ENCODE measurements at regions not wholly inside any gene's neighbourhood (a gene's known extent, or its start where the extent isn't known, plus 50 kb on each side); places are given as distances from the start of the nearest gene placed in this dataset.
"Not testable (repeated sequence)": the region's sequence is repeated elsewhere in the genome, so short reads cannot be mapped to it uniquely, and the experiment has no call there.

DNA sequence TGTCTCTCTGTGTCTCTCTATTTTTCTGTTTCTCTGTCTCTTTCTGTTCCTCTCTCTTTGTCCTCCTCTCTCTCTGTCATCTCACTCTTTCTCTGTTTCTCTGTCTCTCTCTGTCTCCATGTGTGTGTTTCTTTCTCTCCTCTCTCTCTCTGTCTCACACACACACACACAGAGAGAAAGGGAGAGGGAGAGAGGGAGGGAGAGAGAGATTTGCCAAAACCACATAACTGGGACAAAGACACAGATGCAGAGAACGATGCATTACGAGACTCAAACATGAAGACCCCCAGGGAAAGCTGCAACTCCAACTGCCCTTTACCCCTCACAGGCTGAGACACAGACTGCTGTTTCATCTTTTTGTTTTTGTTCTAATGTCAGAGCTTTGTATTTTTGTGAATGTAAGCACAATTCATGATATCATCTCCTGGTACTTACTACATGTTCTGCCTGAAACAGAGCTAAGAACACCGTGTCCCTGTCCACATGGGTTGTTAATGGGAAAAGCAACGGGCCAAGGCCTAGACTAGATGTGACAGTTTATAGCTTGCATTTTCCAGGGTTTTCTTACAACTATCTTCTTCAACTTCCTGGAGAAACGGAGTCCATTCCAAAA, 177.1 kb upstream of the ARID1B start:
- no peak for DNase-seq

DNA sequence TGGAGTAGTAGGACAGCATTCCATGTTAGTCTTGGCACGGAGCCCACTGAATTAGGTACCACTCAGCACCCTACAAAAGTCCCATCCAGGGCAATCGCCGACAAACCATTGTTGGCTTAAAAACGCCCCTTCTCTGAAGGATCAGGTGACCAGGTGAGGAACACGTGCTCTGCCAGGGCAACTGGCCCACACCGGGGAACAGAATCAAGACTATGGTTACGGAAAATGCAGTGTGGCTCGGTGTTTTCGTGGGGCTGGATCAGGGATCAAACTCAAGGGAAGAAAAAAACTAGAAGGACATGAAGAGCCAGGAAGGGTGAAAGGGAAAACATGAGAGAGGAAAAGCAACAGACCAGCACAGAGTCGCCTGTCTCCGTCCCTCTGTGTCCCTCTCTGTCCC, 177.8 kb upstream of the ARID1B start:
- no peak for DNase-seq

DNA sequence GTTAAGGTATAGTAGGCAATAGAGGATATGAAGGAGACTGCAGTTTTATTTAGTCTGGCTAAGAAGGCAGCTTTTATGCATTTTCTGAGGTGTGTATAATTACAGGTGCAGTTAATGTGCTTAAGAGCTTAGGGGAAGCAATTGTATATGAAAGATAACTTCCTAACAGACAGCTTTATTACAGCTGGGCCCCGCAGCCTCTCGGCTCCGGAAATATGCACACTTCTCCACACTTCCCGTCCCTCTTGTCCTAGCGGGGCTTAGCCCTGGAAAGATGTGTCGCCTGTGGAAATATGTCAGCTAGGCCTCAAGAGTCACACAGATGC, 178.4 kb upstream of the ARID1B start:
- no peak for DNase-seq

DNA sequence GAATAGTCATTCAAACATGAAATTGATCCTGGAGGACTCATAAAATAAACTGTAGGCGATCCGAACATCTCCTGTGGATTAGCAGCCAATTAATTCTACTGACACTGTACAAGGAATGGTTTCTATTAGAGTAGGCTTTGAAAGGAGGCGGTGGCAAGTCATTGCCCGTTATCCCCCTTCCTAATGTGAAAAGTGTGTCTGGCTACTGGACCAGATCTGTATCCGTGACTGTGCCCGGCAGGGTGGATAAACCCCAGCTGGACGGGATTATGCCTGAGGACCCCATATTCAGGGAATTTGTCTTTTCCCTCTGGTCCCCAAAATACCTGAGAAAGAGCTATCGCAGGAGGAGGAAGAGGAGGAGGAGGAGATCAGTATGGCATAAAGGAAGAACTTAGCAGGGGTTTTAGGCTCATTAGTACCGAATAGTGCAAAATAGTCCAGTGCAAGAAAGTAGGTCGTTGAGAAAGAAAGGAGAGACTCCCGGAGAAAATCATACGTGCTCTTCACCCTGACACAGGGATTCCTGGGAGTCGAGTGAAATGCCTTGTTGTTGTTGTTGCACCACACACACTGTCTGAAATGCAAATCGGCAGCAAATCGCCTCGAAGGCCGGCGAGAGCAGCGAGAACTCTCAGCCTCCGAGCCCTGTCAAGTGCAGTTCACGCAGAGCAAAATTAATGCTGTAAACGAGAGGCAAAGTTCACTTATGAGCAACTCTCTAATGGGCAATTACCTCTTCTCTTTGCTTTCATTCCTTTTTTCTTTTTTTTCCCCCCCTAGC, 178.9 kb upstream of the ARID1B start:
- DNase-seq, result no peak

DNA sequence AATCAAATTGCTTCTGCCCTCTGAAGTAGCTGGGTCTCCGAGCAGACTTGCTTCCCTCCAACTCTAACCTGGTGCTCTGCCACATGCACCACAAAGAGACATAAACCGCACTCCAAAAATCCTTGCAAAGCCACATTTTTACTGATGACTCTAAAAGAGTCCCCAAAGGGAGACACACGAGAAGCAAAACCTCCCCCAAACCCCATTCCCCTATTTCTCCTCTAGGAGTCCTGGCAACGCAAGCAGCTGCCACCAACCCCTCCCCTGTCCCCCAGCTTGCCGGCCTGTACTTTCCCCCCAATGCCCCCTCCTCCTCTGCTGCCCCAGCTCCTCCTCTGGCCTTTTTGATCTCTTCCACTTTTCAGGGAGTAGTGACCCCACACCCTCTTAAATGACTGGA, 180.1 kb upstream of the ARID1B start:
- no peak for DNase-seq

DNA sequence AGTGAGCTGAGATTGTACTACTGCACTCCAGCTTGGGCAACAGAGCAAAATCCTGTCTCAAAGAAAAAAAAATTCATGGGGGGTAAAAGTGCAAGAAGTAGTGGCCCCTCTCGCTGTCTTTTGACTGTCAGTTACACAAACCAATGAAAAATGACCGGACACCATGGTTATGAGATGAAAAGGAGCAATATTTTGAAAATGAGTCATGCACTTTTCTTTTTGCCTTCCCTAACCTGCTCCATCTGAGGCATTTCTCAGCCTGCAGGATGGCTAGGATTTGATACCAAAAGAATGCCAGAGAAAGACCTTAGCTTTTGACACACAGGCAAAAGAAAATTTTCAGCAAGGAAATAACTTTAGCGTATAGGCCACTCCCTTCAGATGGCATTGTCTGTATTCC, 181.7 kb upstream of the ARID1B start:
- DNase-seq, result no peak

DNA sequence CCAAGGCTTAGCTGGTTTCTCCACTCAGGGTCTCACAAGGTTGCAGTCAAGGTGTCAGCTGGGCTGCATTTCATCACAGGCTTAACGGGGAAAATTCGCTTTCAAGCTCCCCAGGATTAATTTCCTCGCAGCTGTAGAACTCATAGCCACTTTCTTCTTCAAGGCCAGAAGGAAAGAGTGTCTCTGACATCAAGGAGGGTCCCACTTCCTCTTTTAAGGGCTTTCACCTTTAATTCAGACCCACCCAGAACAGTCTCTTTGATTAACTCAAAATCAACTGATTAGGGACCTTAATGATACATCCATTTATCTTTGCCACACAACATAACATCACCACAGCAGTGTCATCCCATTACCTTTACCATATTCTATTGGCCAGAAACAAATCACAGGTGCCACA, 183.3 kb upstream of the ARID1B start:
- DNase-seq, result no peak

DNA sequence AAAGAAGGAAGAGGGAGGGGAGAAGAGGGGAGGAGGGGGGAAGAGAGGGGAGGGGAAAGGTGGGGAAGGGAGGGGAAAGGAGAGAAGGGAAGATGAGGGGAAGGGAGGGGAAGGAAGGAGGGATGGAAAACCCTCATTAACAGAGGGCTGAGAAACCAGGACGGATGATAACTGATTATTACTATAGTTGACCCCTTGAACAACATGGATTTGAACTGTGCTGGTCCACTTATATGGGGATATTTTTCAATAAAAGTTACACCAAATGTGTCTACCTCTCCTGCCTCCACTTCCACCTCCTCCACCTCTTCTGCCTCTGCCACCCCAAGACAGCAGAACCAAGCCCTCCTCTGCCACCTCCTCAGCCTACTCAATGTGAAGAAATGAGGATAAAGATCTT, 184.1 kb upstream of the ARID1B start:
- no peak for DNase-seq

DNA sequence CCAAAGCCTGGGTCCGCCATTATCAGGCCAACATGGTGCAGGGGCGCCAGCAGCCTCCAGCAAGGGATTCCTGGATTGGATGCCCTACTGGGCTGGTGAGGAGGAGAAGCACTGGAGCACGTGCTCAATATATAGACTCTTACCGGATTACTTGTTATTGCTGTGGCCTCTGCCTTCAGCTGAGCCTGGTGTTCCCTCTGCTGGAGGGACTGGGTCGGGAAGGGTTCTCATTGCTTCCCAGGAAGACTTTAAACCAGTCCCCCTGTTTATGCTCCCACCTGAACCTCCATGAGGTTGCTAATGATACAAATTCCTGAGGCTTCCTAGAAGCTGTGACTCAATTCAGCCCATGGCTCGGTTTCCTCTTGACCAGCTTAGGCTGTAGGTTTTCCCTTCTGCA, 186.7 kb upstream of the ARID1B start:
- no peak for DNase-seq

DNA sequence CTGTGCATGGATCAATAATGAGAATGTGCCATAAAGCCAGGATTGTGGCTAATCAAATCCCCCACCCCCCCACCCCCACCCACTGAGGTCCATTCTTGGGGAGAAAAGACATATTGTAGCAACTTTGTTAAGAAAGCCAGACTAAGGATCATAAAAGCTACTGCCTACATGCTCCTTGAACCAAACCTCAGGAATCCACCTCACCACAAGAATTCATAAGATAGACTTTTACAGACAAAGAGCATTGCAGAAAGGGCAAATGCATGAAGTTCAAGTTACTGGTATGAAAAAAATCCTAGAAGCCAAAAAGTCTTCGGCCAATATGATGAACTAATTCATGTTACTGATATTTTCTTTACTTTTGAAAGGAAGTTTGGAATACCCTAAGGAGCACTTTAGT, 187.9 kb upstream of the ARID1B start:
- no peak for DNase-seq

DNA sequence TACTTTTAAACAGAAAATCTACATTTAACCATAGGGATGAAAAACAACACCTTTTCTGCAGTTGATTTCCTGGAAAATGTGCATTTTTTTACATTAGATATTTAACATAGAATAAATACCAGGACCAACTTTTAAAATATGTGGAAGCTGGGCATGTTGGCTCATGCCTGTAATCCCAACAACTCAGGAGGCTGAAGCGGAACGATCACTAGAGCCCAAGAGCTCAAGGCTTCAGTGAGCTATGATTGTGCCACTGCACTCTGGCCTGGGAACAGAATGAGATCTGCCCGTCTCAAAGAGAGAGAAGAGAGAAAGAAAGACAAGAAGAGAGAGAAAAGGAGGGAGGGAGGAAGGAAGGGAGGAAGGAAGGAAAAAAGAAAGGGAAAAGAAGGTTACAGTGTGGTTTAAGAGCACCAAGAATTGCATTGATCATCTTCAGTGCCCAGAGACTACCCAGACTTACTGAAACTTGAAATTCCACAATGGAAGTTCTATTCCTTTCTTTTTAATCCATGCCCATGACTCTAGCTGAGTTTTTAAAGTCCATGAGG, 189.4 kb upstream of the ARID1B start:
- DNase-seq, result no peak

DNA sequence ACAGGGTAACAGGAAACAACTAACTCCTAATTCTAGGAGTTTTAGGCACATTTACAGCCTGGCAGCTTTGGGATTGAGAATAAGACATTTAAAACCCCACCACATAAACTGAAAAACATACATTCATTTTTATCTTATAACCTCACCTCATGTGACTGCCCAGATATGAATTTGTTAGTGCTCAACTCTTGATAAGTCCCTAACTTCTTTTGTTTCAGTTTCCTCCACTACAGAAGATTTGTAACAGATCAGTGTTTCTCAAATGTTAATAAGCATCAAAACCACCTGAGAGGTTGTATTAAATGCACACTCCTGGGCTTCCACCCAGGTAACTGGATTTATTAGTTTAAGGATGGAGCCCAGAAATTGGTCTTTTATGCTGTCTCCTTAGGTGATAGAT, 190.1 kb upstream of the ARID1B start:
- DNase-seq, result no peak

DNA sequence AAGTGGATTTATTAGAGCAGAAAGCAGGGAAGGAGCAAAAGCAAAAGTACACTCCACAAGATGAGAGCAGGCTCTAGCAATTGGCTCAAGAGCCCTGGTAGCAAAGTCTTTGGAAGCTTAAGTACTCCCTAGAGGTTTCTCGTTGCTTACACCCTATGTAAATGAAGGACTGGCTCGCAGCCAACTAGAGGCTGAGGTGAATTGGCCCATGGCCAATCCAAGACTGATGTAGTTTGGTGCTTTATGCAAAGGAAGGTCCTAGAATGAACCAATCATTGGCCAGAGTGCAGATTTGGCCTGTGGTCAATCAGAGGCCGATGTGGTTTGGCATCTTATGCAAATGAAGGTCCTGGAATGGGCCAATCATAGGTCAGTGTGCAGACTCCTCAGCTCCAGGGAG, 191.3 kb upstream of the ARID1B start:
- no peak for DNase-seq

DNA sequence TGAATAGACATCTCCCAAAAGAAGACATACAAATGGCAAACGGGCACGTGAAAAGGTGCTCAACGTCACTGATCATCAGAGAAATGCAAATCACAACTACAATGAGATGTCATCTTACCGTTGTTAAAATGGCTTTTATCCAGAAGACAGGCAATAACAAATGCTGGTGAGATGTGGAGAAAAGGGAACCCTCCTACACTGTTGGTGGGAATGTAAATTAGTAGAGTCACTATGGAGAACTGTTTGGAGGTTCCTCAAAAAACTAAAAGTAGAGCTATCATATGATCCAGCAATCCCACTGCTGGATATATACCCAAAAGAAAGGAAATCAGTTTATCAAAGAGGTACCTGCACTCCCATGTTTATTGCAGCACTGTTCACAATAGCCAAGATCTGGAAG, 193.1 kb upstream of the ARID1B start:
- not testable (repeated sequence) for DNase-seq

DNA sequence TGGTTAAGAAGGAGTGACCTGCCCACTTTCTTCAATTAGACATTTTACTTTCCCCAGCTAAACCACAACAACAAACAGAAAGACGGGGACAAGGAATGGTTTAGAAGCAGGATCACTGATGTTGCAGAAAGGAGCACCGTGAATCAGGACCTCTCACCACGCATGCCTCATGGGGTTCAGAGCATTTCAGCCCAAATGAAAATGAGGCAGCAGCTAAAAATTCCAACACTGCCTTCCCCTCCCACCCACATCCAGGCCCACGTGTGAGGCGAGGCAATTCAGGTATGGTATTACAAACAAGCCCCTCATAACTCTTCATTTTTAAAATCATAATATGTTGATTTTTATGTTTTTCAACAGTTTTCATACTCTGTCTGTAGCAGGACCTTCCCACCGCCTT, 194.1 kb upstream of the ARID1B start:
- no peak for DNase-seq

DNA sequence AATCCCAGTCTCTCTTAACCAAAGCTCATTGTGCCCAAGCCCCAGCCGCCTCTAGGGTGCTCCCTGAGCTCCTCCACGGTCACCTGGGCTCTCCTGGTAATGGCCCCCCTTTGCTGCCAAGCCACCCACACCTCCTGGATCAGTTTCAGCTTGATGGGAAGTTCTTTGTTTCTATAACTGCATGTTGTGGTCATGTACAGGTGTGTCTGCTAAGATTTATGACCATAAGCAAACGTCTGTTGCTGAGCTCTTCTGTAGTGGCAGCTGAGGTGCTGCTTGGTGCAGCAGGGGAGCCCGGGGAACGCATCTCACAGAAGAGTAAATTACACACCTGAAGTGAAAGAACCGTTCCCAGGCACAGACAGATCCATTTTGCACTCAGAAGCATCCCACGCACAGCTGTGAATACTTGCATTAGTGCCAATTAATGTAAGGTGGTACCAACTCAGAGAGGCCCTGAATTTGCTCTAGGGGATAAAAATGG, 194.6 kb upstream of the ARID1B start:
- peak; percentile 83 for DNase-seq

DNA sequence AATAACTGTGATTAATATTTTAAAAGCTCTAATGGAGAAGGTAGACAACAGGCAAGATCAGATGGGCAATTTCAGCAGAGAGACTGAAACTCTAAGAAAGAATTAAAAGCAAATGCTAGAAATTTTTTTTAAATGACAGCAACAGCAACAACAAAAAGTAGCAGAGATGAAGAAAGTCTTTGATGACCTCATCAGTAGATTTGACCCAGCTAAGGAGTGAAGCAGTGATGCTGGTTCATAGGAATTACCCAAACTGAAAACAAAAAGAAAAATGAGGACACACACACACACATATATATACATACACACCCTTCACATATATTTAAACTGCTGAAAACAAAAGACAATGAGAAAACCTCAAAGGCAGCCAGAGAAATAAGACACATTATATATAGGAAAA, 197.6 kb upstream of the ARID1B start:
- no peak for DNase-seq

DNA sequence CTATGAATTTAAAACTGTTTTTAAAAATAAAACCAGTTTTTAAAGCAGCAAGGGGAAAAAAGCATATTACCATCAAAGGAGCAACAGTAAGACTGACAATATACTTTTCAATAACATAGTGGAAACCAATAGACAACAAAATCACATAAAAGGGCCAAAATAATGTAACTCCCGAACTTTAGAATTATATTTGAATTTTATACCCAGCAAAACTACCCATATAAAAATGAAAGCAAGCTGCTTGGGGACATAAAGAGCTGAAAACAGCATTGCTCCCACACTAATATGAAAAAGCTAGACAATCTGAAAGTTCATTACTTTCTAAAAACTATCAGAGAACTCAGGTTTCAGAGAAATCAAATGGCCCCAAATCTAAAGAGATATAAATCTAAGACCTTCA, 199.4 kb upstream of the ARID1B start:
- DNase-seq, result no peak

DNA sequence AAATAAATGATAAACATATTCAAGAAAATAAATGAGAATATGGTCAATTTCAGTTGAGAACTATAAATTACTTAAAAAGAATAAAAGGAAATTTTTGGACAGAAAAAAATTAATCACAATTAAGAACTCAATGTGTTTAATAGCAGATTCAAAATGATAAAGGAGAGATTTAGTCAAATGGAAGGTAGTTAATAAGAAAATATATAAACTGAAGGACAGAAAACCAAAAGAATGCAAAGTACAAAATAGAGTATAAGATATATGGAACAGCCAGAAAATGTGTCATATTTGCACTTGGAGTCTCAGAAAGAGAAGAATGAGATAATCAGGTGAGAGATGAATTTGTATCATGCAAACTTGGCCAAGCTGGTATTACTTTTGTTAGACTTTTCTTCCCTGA, 201.8 kb upstream of the ARID1B start:
- no peak for DNase-seq

DNA sequence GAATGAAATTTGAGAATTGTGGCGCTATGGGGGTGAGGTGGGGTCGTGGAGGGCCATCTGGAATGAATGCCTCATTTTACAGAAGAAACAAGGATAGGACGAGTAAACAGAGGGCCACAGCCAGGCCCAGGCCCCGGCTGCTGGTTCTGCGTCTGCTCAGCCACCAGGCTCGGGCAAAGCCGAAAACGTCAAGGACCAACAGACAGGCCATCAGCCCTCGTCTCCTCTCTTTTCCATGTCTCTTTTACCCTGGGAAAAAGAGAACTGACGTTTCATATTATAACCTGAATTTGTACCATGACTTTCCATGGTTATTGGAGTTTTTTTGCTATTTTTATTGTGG, 212.4 kb upstream of the ARID1B start:
- no peak for DNase-seq

DNA sequence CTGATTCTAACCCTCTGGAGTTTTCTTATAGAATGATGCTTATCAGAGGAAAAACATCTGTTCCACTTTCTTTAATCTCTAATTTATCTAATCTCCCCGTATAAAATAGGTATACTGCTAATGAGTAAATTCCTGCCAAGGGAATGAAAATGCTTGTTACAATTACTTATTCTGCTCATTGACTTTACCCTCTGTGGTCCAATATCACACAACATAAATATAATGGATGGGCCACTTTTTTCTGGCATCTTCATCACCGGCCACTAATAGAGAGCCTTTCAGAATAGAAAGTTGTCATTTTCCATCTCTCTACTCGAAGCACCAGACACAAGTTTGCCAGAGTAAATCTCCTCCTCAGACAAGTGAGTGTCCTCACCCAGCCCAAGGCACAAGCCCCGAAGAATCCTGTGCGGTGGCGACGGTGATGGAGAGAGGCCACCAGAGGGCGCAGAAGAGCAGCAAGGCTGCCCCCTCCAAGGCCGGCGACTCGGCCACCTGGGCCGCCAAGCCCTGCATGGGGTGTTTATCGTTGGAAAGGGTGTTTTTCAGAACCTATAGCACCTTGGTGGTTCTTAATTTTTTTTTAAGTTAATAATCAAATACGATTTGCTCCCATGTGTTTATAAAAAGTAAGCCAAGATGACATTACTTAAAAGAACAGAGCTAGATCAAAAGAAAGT, 212.9 kb upstream of the ARID1B start:
- peak; percentile 30 for DNase-seq

DNA sequence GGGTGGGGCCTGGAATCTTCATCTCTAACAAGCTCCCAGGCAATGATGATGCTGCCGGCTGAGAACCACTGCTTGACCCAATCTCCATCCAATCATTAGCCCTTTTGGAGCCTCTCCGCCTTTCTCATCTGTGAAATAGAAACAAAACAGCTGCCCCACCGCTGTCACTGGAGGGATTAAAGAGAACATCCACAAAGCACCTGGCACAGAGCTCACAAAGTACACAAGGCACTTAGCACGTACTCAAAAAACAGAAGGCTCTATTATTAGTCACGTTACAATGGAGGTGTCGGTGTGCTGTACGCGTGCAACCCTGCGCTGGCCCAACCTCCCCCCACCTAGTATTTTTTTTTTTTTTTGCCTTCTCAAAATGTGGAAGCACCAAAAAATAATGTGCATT, 213.5 kb upstream of the ARID1B start:
- peak; percentile 72 for DNase-seq

DNA sequence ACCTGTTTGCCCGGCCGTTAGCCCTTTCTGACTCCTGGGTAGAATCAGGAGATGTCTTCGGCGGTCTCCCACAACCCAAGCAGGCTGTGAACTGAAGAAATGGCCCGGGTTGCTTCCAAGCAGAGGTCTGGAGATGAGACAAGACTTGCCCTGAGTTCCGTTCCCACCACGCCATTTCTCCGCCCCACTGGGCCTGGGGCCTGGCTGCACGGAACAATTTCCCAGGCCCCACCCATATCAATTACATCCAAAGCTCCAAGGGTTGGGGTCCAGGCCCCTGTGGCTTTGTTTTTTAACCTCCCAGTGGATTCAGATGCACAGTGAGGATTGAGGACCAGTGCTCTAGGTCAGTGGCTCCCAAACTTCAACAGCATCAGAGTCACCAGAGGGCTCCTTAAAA, 214.5 kb upstream of the ARID1B start:
- no peak for DNase-seq

DNA sequence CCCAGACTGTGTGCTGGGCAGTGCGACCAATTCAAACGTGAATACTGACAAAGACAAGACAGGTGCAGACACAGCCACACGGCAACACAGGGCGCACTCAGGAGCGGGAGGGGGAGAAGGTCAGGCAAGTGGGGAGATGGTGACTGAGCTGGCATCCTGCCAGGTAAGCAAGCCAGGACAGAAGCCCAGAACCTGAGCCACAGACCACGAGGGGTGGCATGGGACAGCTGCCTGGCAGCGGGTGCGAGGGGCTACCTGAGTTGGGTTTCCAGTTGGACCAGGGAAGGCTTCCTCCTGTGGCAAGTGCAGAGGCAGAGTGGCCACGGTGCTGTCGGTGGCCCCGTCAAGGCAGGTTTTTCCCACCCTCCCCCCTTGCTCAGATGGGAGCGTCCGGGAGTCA, 215.2 kb upstream of the ARID1B start:
- no peak for DNase-seq

Measured in NCI-H2081 treated with DMSO at 0.1 percent for 48 hours (cell line).